ENCODE measurements at regions not wholly inside any gene's neighbourhood (a gene's known extent, or its start where the extent isn't known, plus 50 kb on each side); places are given as distances from the start of the nearest gene placed in this dataset.

- FAIRE-seq = no peak
- H3K36me3 ChIP-seq (ENCODE audit: control insufficient read depth in 2 of 3, insufficient read depth in 3 of 3, low read length in 3 of 3) = no peaks in the 10 kb centered on the region
- intact Hi-C loops (cut with DNase I) = no loop called here
- H3K9ac ChIP-seq (ENCODE audit: low read length in 3 of 3) = no peak overlapping the region
- no peaks in the 10 kb centered on the region for H3K9me3 ChIP-seq (ENCODE audit: control insufficient read depth in 2 of 3, insufficient read depth in 1 of 3, low read length in 3 of 3)
- H3K27ac ChIP-seq (ENCODE audit: low read depth in 2 of 2, low read length in 2 of 2) = no peak overlapping the region
- no peak for DNase-seq
- no peak for TF ChIP-seq CTCF (IDR thresholded peaks at IDR 0.05; ENCODE audit: borderline replicate concordance, extremely low read depth, insufficient read depth)
- H3K27me3 ChIP-seq (ENCODE audit: control insufficient read depth, insufficient read depth, low read length) = no peaks in the 10 kb centered on the region
- no peaks in the 10 kb centered on the region for H3K4me1 ChIP-seq (ENCODE audit: control insufficient read depth in 2 of 3, insufficient read depth in 2 of 3, low read depth in 1 of 3, low read length in 3 of 3)
- H3K4me3 ChIP-seq (ENCODE audit: low read length in 3 of 3) = no peak overlapping the region
These were observed 77.3 kb downstream of the KCTD12 start for GRCh38 chr13:76808927-76809326.

GRCh38 chr13:76804801-76805200 lies 81.4 kb downstream of the KCTD12 start:
- H3K27me3 ChIP-seq (ENCODE audit: control insufficient read depth, insufficient read depth, low read length) = no peaks in the 10 kb centered on the region
- FAIRE-seq = no peak

GRCh38 chr13:76803831-76804230 lies 82.4 kb downstream of the KCTD12 start:
- peaks cover 0 to 3% (median 0%) of the 10 kb centered on the region in 3 donors for H3K4me1 ChIP-seq (ENCODE audit: control insufficient read depth in 2 of 3, insufficient read depth in 2 of 3, low read depth in 1 of 3, low read length in 3 of 3)
- no peak overlapping the region for H3K4me3 ChIP-seq (ENCODE audit: low read length in 3 of 3)
- H3K9me3 ChIP-seq (ENCODE audit: control insufficient read depth in 2 of 3, insufficient read depth in 1 of 3, low read length in 3 of 3) = no peaks in the 10 kb centered on the region
- H3K36me3 ChIP-seq (ENCODE audit: control insufficient read depth in 2 of 3, insufficient read depth in 3 of 3, low read length in 3 of 3) = no peaks in the 10 kb centered on the region
- FAIRE-seq (no peak), DNase-seq (no peak)
- no peak overlapping the region for H3K27ac ChIP-seq (ENCODE audit: low read depth in 2 of 2, low read length in 2 of 2)
- no peak overlapping the region for H3K9ac ChIP-seq (ENCODE audit: low read length in 3 of 3)
- H3K27me3 ChIP-seq (ENCODE audit: control insufficient read depth, insufficient read depth, low read length) = no peaks in the 10 kb centered on the region
- no peak for TF ChIP-seq CTCF (IDR thresholded peaks at IDR 0.05; ENCODE audit: borderline replicate concordance, extremely low read depth, insufficient read depth)
- intact Hi-C loops (cut with DNase I) = no loop called here

More at GRCh38 chr13:76804801-76805200, 81.4 kb downstream of the KCTD12 start:
- Histone ChIP-seq H3K4me1 (ENCODE audit: control insufficient read depth in 2 of 3, insufficient read depth in 2 of 3, low read depth in 1 of 3, low read length in 3 of 3) (no peaks in the 10 kb centered on the region), H3K36me3 (ENCODE audit: control insufficient read depth in 2 of 3, insufficient read depth in 3 of 3, low read length in 3 of 3) (no peaks in the 10 kb centered on the region), H3K4me3 (ENCODE audit: low read length in 3 of 3) (no peak overlapping the region), H3K9me3 (ENCODE audit: control insufficient read depth in 2 of 3, insufficient read depth in 1 of 3, low read length in 3 of 3) (no peaks in the 10 kb centered on the region), H3K27ac (ENCODE audit: low read depth in 2 of 2, low read length in 2 of 2) (no peak overlapping the region), H3K9ac (ENCODE audit: low read length in 3 of 3) (no peak overlapping the region)
- TF ChIP-seq CTCF (IDR thresholded peaks at IDR 0.05; ENCODE audit: borderline replicate concordance, extremely low read depth, insufficient read depth) = no peak
- DNase-seq = no peak
- intact Hi-C loops (cut with DNase I) = no loop called here

- H3K4me3 ChIP-seq (ENCODE audit: low read length in 3 of 3) = no peak overlapping the region
- FAIRE-seq = no peak
- no peak for DNase-seq
- intact Hi-C loops (cut with DNase I) = no loop called here
- peaks cover 0 to 3% (median 0%) of the 10 kb centered on the region in 3 donors for H3K4me1 ChIP-seq (ENCODE audit: control insufficient read depth in 2 of 3, insufficient read depth in 2 of 3, low read depth in 1 of 3, low read length in 3 of 3)
- H3K9me3 ChIP-seq (ENCODE audit: control insufficient read depth in 2 of 3, insufficient read depth in 1 of 3, low read length in 3 of 3) = no peaks in the 10 kb centered on the region
- H3K9ac ChIP-seq (ENCODE audit: low read length in 3 of 3) = no peak overlapping the region
- no peaks in the 10 kb centered on the region for H3K36me3 ChIP-seq (ENCODE audit: control insufficient read depth in 2 of 3, insufficient read depth in 3 of 3, low read length in 3 of 3)
- H3K27ac ChIP-seq (ENCODE audit: low read depth in 2 of 2, low read length in 2 of 2) = no peak overlapping the region
- no peak for TF ChIP-seq CTCF (IDR thresholded peaks at IDR 0.05; ENCODE audit: borderline replicate concordance, extremely low read depth, insufficient read depth)
- H3K27me3 ChIP-seq (ENCODE audit: control insufficient read depth, insufficient read depth, low read length) = no peaks in the 10 kb centered on the region
These were observed 85.3 kb downstream of the KCTD12 start for GRCh38 chr13:76800943-76801342.

All from kidney (tissue), 13 donors.